Testis (tissue), 2 donors: ENCODE measurements at regions not wholly inside any gene's neighbourhood (a gene's known extent, or its start where the extent isn't known, plus 50 kb on each side); places are given as distances from the start of the nearest gene placed in this dataset.

Experiments
- DNase-seq: peaks from one replicate; pipeline ENCODE4 v3.0.0-alpha.2; 2019
- H3K27ac ChIP-seq, 2 donors: fragments of 200-600 bp; sonication (generic); one replicate each; pipeline ENCODE4 v1.5.1; 2019
- H3K27me3 ChIP-seq: fragments of 200-600 bp; sonication (generic); one replicate; pipeline ENCODE4 v1.5.1; 2019
- H3K36me3 ChIP-seq: fragments of 200-600 bp; sonication (generic); one replicate; pipeline ENCODE4 v1.5.1; 2017; ENCODE audit warnings: low read depth; ENCODE audit errors: missing control alignments
- H3K4me1 ChIP-seq: fragments of 200-600 bp; sonication (generic); one replicate; pipeline ENCODE4 v1.5.1; 2019
- H3K4me3 ChIP-seq, 2 donors: fragments of 200-600 bp; sonication (generic); one replicate each; pipeline ENCODE4 v1.5.1; 2017 to 2019
- H3K9me3 ChIP-seq: fragments of 200-600 bp; sonication (generic); one replicate; pipeline ENCODE4 v1.5.1; 2017
- CTCF ChIP-seq, 3 experiments: fragments of 450-650 bp in 2 of 3; fragments of 200-600 bp in 1 of 3; sonication (generic) in 1 of 3; IDR thresholded peaks; one replicate each; pipeline ENCODE4 v1.5.1; 2016 to 2019; ENCODE audit warnings: antibody characterized with exemption in 3 of 3, mild to moderate bottlenecking in 2 of 3, moderate library complexity in 1 of 3
- POLR2A ChIP-seq: fragments of 450-650 bp; IDR thresholded peaks from one replicate; pipeline ENCODE4 v1.6.1; 2017; ENCODE audit warnings: antibody characterized with exemption, mild to moderate bottlenecking, moderate library complexity
- WGBS, 2 donors: methylation state at CpG; one replicate each; pipeline ENCODE4 v1.1.5; 2018; 5-methylcytosine and 5-hydroxymethylcytosine counted together
- intact Hi-C: fragments of 100-400 bp; cut with DNase I; formaldehyde crosslinking; loops from one replicate; pipeline ENCODE4 v1.15.1; 2023; ENCODE audit warnings: low total_unique reads

- no peaks in the 10 kb centered on the region for H3K9me3 ChIP-seq
- peak overlapping the region; percentile 26 to 74 for H3K27ac ChIP-seq
- H3K36me3 ChIP-seq, result no peaks in the 10 kb centered on the region
- WGBS, 2 donors, result 51 to 66% methylated on average over 4 of the region's 4 CpGs
- TF ChIP-seq POLR2A, result no peak
- no peak for TF ChIP-seq CTCF (IDR thresholded peaks at IDR 0.05)
- no peak overlapping the region for H3K4me3 ChIP-seq
- peak; percentile 55 for DNase-seq
- no peaks in the 10 kb centered on the region for H3K27me3 ChIP-seq
- intact Hi-C loops, result no loop called here
- peaks cover 11% of the 10 kb centered on the region for H3K4me1 ChIP-seq
Measured at GRCh38 chr14:25351269-25351668, 301.3 kb upstream of the STXBP6 start.

- peak overlapping the region; percentile 15 to 74 for H3K27ac ChIP-seq
- TF ChIP-seq POLR2A, result no peak
- TF ChIP-seq CTCF (IDR thresholded peaks at IDR 0.05), result no peak
- intact Hi-C loops, result no loop called here
- H3K4me3 ChIP-seq, result no peak overlapping the region
- peaks cover 11% of the 10 kb centered on the region for H3K4me1 ChIP-seq
- H3K27me3 ChIP-seq, result no peaks in the 10 kb centered on the region
- DNase-seq, result peak; percentile 91
- WGBS, 2 donors, result 30 to 35% methylated on average over 4 of the region's 4 CpGs
- no peaks in the 10 kb centered on the region for H3K9me3 ChIP-seq
- no peaks in the 10 kb centered on the region for H3K36me3 ChIP-seq
Measured at GRCh38 chr14:25350802-25351201, 300.9 kb upstream of the STXBP6 start.

- Histone ChIP-seq H3K27ac (peak overlapping the region; percentile 2 to 74), H3K4me3 (no peak overlapping the region), H3K9me3 (no peaks in the 10 kb centered on the region), H3K4me1 (peaks cover 11% of the 10 kb centered on the region), H3K27me3 (no peaks in the 10 kb centered on the region), H3K36me3 (no peaks in the 10 kb centered on the region)
- DNase-seq, result peak; percentile 85
- no peak for TF ChIP-seq CTCF (IDR thresholded peaks at IDR 0.05)
- no peak for TF ChIP-seq POLR2A
- 33 to 39% methylated on average over 3 of the region's 3 CpGs for WGBS, 2 donors
- intact Hi-C loops, result no loop called here
Measured at GRCh38 chr14:25350021-25350420, 300.1 kb upstream of the STXBP6 start.

- Histone ChIP-seq H3K4me3 (no peak overlapping the region), H3K27ac (peak overlapping the region; percentile 2 to 69), H3K9me3 (no peaks in the 10 kb centered on the region), H3K36me3 (no peaks in the 10 kb centered on the region), H3K27me3 (no peaks in the 10 kb centered on the region), H3K4me1 (peaks cover 11% of the 10 kb centered on the region)
- intact Hi-C loops, result no loop called here
- peak; percentile 74 for DNase-seq
- 40 to 48% methylated on average over 1 of the region's 1 CpG for WGBS, 2 donors
- TF ChIP-seq CTCF (IDR thresholded peaks at IDR 0.05) (no peak), POLR2A (no peak)
Measured at GRCh38 chr14:25349269-25349668, 299.3 kb upstream of the STXBP6 start.

GRCh38 chr14:25340882-25341281 is 290.9 kb upstream of the STXBP6 start:
- H3K27ac ChIP-seq, result no peak overlapping the region
- WGBS, 2 donors, result 91 to 98% methylated on average over 1 of the region's 1 CpG
- H3K27me3 ChIP-seq, result no peaks in the 10 kb centered on the region
- no peak for DNase-seq
- H3K4me3 ChIP-seq, result no peak overlapping the region
- H3K4me1 ChIP-seq, result no peaks in the 10 kb centered on the region
- no peak for TF ChIP-seq POLR2A
- H3K9me3 ChIP-seq, result no peaks in the 10 kb centered on the region
- intact Hi-C loops, result no loop called here
- no peaks in the 10 kb centered on the region for H3K36me3 ChIP-seq
